Activated naive CD4-positive, alpha-beta T cell treated with anti-CD3 and anti-CD28 coated beads for 36 hours (primary cell): ENCODE measurements at regions not wholly inside any gene's neighbourhood (a gene's known extent, or its start where the extent isn't known, plus 50 kb on each side); places are given as distances from the start of the nearest gene placed in this dataset.
"Not testable (repeated sequence)": the region's sequence is repeated elsewhere in the genome, so short reads cannot be mapped to it uniquely, and the experiment has no call there.

Experiments
- CTCF ChIA-PET: fragments of 350-600 bp; sonication (Branson Sonifier 250); formaldehyde crosslinking; loops from one replicate; lab custom pipeline; 2021; ENCODE audit warnings: antibody characterized with exemption; lab: Charles Lee
- DNase-seq: peaks from one replicate; pipeline ENCODE4 v3.0.0-alpha.2; 2020
- H3K27ac Mint-ChIP-seq: one replicate; pipeline ENCODE4 v1.8.0; 2021; ENCODE audit warnings: mild to moderate bottlenecking, mixed read lengths
- H3K27me3 Mint-ChIP-seq: one replicate; pipeline ENCODE4 v1.8.0; 2021; ENCODE audit warnings: low read depth, mixed read lengths
- H3K36me3 Mint-ChIP-seq: one replicate; pipeline ENCODE4 v1.8.0; 2021; ENCODE audit warnings: low read depth, mixed read lengths
- H3K4me1 Mint-ChIP-seq: one replicate; pipeline ENCODE4 v1.8.0; 2021; ENCODE audit warnings: low read depth, mixed read lengths
- H3K4me3 Mint-ChIP-seq: one replicate; pipeline ENCODE4 v1.8.0; 2021; ENCODE audit warnings: mild to moderate bottlenecking, moderate library complexity, mixed read lengths
- H3K9me3 Mint-ChIP-seq: one replicate; pipeline ENCODE4 v1.8.0; 2021; ENCODE audit warnings: mixed read lengths
- intact Hi-C: fragments of 100-400 bp; cut with micrococcal nuclease; formaldehyde crosslinking; loops from one replicate; pipeline ENCODE4 v1.15.1; 2023

DNA sequence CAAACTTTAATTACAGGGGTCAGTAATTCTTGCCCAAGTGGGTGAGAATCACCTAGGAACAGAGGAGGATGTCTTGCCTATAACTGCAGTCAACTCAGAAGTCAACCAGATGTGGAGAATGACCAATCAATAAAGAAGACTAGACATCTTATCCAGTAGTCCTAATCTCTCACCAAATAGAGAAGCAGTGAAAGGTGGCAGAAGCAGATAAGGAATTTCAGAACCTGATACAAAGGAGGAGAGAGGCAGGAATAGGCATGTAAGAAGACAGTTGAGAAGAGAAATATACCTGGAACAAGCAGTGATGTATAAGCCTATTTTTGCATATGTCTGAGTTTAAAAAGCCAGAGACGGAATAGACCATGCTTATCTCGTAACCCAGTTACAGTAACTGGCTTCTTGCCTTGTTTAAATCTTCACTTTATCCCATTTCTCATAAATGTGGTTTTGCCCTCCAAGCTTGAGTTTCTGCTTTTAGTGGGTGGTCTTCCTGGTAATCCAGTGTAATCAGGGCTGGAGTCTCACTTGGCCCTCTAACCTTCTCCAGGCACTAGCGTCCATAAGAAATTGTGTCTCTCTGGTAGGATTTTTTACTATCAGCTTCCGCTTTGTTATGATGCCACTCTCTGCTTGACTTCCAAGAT, 401.0 kb downstream of the SUCLG1 start:
- Mint-ChIP-seq H3K4me1 (no peaks in the 10 kb centered on the region), H3K4me3 (no peak overlapping the region), H3K27ac (no peak overlapping the region), H3K9me3 (no peaks in the 10 kb centered on the region), H3K27me3 (peaks cover 11% of the 10 kb centered on the region), H3K36me3 (no peaks in the 10 kb centered on the region)
- CTCF ChIA-PET = no interaction called here
- intact Hi-C loops = no loop called here
- DNase-seq = no peak

DNA sequence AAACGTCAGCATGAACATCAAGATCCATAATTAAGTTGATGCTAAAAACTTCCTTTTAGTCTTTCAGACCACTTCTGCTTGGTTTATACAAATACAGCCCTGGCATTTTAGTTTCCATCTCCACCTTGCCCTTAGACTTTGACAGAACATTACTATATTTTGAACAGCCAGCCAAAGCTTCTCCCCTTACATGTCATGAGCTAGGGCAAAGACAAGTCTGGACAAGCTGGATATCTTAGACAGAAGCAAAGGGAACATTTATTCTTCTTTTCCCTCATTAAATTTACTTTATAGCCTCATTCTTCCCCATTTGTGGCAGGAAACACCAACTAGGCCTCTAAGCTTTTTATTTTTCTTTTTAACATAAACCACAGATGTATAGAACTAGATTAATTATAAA, 403.3 kb downstream of the SUCLG1 start:
- no peak for DNase-seq
- Mint-ChIP-seq H3K4me1 (no peaks in the 10 kb centered on the region), H3K27me3 (peaks cover 3% of the 10 kb centered on the region), H3K27ac (no peak overlapping the region), H3K36me3 (no peaks in the 10 kb centered on the region), H3K4me3 (no peak overlapping the region), H3K9me3 (no peaks in the 10 kb centered on the region)
- CTCF ChIA-PET = interaction anchor here (0.6 to 0.8 kb wide), 2 partner anchors 665 to 836 kb away, joined by 3 read pairs; no protein-coding TSS in a partner anchor
- intact Hi-C loops = no loop called here

DNA sequence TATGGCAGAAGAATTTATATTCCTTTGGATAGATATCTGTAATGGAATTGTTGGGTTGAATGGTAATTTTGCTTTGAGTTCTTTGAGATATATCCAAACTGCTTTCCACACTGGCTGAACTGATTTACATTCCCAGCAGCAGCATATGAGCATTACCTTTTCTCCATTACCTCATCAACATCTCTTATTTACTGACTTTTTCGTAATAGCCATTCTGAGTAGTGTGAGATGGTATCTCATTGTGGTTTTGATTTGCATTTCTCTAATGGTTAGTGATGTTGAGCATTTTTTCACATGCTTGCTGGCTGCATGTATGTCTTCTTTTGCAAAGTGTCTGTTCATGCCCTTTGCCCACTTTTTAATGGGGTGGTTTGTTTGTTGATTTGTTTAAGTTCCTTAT, 404.5 kb downstream of the SUCLG1 start:
- H3K27ac Mint-ChIP-seq, H3K4me1 Mint-ChIP-seq, H3K9me3 Mint-ChIP-seq, CTCF ChIA-PET, H3K27me3 Mint-ChIP-seq, H3K36me3 Mint-ChIP-seq, DNase-seq, intact Hi-C loops, H3K4me3 Mint-ChIP-seq: not testable (repeated sequence)

DNA sequence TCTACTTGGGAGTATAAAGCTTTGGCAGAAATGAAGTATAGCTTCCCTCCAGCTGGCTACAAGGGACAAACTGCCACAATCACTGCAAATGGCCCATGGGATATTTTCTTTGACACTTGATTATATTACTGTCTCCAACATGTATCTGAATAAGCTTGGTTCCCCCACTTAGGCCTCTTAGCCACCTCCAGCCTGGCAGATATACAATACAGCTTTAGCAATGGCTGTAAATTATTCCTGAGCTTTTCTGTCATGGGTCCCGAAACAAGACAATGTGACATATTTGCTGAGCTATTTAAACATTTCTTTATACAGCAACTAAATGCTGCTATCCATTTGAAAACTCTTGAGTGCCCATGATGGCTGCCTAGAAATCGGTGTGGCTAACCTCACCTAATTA, 406.2 kb downstream of the SUCLG1 start:
- no peaks in the 10 kb centered on the region for H3K9me3 Mint-ChIP-seq
- H3K27me3 Mint-ChIP-seq = no peaks in the 10 kb centered on the region
- intact Hi-C loops = no loop called here
- CTCF ChIA-PET = no interaction called here
- no peaks in the 10 kb centered on the region for H3K36me3 Mint-ChIP-seq
- H3K4me1 Mint-ChIP-seq = no peaks in the 10 kb centered on the region
- H3K4me3 Mint-ChIP-seq = no peak overlapping the region
- no peak overlapping the region for H3K27ac Mint-ChIP-seq
- DNase-seq = no peak

DNA sequence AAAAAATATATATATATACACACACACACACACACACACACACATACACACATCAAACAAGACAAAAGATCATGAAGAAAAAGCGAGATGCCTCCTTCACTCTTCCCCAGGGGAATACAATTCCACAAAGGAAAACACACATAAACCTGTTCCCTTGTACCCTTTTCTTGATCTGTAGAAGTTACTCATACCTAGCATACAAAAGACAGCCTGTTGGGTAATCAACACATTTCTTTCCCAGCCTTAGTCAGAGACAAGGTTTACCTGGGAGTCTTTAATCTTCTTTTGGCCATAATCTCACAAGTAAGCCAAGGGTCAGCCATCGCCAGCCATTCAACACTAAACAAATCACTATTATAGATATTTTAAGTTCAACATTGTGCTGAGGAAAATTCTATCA, 407.0 kb downstream of the SUCLG1 start:
- no peaks in the 10 kb centered on the region for H3K27me3 Mint-ChIP-seq
- DNase-seq = no peak
- intact Hi-C loops = no loop called here
- CTCF ChIA-PET = no interaction called here
- H3K9me3 Mint-ChIP-seq = no peaks in the 10 kb centered on the region
- no peaks in the 10 kb centered on the region for H3K4me1 Mint-ChIP-seq
- H3K27ac Mint-ChIP-seq = no peak overlapping the region
- no peaks in the 10 kb centered on the region for H3K36me3 Mint-ChIP-seq
- no peak overlapping the region for H3K4me3 Mint-ChIP-seq

DNA sequence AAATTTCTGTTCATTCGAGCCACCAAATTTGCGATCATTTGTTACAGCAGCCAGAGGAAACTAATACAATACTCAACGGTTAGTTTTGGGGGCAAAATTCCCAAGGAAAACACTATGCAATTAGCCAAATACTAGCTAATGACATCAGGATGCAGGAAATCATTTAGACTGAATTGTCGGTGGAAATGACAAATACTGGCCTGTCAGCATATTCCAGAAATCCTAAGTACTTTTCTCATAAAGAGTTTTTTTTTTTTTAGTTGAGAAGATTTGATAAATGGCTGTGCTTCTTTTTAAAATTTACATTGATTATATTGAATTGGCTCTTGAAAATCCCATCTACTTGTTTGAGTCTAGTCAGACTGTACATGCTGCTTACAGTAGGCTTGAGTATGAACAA, 410.1 kb downstream of the SUCLG1 start:
- Mint-ChIP-seq H3K4me1 (no peaks in the 10 kb centered on the region), H3K9me3 (no peaks in the 10 kb centered on the region), H3K27ac (no peak overlapping the region), H3K27me3 (no peaks in the 10 kb centered on the region), H3K36me3 (no peaks in the 10 kb centered on the region), H3K4me3 (no peak overlapping the region)
- CTCF ChIA-PET = no interaction called here
- no peak for DNase-seq
- intact Hi-C loops = no loop called here

DNA sequence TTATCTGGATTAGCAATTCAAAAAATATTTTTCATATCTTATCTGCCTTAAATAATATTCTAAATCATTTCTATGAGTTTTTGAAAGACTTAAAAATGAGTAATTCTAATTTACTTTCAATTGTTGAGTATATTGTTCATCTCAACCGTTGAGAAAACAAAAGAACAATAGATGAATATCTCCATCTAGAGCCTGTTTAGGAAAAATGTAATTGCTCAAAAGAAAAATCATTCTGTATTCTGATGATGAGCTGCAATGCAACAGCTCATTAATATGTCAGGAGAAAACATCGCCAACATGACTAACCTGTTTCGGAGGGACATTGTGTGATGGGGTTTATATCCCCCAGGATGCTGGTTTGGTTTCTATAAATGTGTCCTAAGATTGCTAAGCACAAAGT, 417.6 kb downstream of the SUCLG1 start:
- Mint-ChIP-seq H3K27me3 (peaks cover 7% of the 10 kb centered on the region), H3K27ac (no peak overlapping the region), H3K9me3 (no peaks in the 10 kb centered on the region), H3K4me1 (no peaks in the 10 kb centered on the region), H3K4me3 (no peak overlapping the region), H3K36me3 (no peaks in the 10 kb centered on the region)
- DNase-seq = no peak
- CTCF ChIA-PET = no interaction called here
- intact Hi-C loops = no loop called here

DNA sequence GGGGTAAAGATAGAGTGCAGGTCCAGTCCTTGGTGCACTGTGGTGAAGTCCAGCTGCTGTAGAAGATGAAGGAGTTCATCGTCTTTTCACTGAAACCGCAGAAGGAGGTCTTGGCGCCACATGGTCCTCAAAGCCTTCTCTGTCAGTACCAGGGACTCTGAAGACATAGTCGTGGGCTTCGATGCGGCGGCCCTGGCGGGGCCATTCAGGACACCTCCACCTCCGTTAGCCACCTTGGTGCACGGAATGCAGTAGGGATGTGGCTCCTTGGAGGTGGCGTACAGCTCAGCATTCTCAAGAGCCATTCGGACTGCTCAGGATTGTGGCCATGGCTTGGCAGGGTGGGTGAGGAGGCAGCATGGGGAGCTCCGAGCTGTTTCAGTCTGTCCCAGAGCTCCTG, 418.8 kb downstream of the SUCLG1 start:
- no peak overlapping the region for H3K27ac Mint-ChIP-seq
- no peaks in the 10 kb centered on the region for H3K36me3 Mint-ChIP-seq
- CTCF ChIA-PET = no interaction called here
- intact Hi-C loops = no loop called here
- H3K9me3 Mint-ChIP-seq = no peaks in the 10 kb centered on the region
- H3K4me3 Mint-ChIP-seq = no peak overlapping the region
- DNase-seq = no peak
- H3K4me1 Mint-ChIP-seq = no peaks in the 10 kb centered on the region
- H3K27me3 Mint-ChIP-seq = peaks cover 7% of the 10 kb centered on the region

DNA sequence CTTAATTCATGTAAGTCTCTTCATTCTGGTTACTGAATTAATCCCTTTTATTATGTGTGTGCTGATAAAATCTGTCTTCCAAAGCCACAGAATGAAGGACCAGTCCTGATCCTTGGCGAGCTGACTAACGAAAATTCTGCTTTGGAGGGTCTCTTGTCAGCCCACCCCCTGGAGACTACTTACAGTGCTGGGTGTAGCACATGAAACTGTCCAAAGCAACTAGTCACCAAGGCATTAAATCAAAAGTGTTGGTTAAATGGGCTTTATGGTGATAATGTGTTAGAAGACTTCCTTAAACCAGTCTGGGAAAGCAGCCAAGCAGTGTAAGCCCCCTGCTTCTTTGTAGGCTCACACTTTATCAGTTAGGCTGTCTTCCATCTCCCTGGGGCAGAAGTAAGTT, 420.2 kb downstream of the SUCLG1 start:
- CTCF ChIA-PET = interaction anchor here (1.7 kb wide), 1 partner anchor 17 kb away, joined by 6 read pairs; no protein-coding TSS in a partner anchor
- DNase-seq = no peak
- intact Hi-C loops = no loop called here
- Mint-ChIP-seq H3K36me3 (no peaks in the 10 kb centered on the region), H3K4me1 (no peaks in the 10 kb centered on the region), H3K27me3 (peaks cover 7% of the 10 kb centered on the region), H3K4me3 (no peak overlapping the region), H3K27ac (no peak overlapping the region), H3K9me3 (no peaks in the 10 kb centered on the region)

DNA sequence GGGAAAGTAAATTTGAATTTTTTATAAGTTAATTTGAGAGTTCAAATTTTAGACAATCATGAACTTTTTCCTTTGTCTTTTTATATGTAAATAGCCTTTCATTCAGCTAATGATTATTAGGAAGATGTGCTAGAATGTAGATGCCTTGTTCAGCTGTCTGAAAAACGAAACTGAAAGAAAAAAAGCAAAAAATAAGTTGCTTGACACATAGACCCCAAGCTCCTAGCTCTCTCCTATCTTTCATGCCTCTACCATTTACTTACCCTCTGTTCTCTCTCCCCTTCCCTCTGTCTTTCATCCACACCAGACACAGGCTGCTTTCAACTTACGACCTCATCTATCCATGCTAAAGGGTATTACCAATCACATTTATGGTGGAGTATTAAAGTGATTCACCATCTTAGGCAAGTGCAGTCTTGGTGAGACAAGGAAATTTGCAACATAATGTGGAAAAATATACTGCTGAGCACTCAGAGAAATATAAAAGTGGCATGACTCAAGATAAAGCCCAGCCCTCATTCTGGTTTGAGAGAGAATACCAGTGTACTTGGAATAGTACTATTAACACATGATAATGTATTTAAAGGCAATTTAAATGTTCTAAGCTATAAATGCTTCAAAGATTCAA, 425.6 kb downstream of the SUCLG1 start:
- Mint-ChIP-seq H3K36me3 (no peaks in the 10 kb centered on the region), H3K4me1 (peaks cover 4% of the 10 kb centered on the region), H3K4me3 (no peak overlapping the region), H3K27me3 (no peaks in the 10 kb centered on the region), H3K9me3 (no peaks in the 10 kb centered on the region), H3K27ac (no peak overlapping the region)
- no peak for DNase-seq
- intact Hi-C loops = no loop called here
- CTCF ChIA-PET = interaction anchor here (0.6 to 1.5 kb wide), 4 partner anchors 11 to 281 kb away, joined by 3 to 7 read pairs (median 3); no protein-coding TSS in a partner anchor

DNA sequence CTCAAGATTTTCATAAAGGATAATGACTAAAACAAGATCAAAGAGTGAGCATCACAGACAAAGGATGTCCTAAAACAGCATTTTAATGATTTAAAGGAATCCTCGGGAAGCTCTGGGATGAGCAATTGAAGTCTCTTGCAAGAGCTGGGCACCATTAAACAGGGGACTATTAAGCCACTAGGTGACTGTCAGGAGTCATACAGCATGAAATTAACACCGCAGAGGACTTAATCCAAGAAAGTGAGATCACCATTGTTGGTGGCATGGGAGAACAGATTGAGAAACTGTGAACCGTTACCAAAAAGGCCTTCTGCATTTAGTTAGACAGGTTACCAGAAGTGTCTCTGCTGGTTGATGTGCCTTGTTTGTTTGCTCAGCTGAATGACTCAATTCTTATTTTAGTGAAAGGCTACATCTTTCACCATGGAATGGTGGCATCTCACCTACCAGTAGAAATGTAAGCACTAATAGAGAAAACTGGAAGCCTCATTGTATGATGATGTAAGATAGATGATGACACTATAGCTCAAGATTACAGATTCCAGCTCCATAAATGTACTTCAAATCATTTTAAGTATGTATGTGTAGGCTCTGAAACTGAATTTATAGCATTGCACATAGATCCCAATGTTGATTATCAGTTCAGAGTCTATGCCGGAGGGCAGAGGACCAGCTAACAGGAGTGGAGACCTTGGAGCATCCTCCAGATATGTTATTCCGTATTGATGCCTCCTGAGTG, 427.6 kb downstream of the SUCLG1 start:
- H3K27me3 Mint-ChIP-seq = no peaks in the 10 kb centered on the region
- DNase-seq = no peak
- intact Hi-C loops = no loop called here
- H3K36me3 Mint-ChIP-seq = no peaks in the 10 kb centered on the region
- no peak overlapping the region for H3K4me3 Mint-ChIP-seq
- CTCF ChIA-PET = interaction anchor here (0.8 to 2.2 kb wide), 3 partner anchors 9 to 67 kb away, joined by 3 to 12 read pairs (median 5); no protein-coding TSS in a partner anchor
- H3K27ac Mint-ChIP-seq = no peak overlapping the region
- no peaks in the 10 kb centered on the region for H3K9me3 Mint-ChIP-seq
- peaks cover 4% of the 10 kb centered on the region for H3K4me1 Mint-ChIP-seq

DNA sequence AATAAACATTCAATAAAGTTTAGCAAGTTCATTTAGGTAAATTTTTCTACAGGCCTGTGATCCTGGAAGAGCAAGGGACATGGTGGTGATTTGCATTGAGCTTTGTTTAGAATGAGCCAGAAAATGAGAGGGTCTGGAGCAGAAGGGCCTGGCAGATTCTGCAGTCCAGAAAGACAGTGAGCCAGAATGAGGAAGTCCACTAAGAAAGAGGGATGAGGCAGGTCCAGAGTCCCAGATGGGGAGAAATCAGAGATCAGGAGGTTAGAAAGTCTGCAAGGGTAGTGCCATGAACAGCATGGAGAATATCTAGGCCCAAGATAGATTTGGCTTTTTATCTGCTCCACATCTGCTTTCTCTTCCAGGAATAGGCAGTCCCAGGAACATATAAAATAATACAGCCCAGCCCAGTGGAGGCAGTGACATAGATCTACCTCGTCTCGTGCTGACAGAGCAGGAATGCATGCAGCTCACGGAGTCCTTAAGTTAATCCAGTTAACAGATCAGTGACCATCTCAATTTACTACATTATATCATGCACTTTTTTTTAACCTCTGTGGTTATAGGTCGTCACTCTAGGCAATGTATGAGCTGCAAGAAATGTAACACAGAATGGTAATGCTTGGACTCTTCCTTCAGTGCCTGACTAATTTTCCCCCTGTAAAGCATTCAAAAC, 429.0 kb downstream of the SUCLG1 start:
- Mint-ChIP-seq H3K36me3 (no peaks in the 10 kb centered on the region), H3K27me3 (no peaks in the 10 kb centered on the region), H3K27ac (no peak overlapping the region), H3K4me3 (no peak overlapping the region), H3K4me1 (peaks cover 4% of the 10 kb centered on the region), H3K9me3 (no peaks in the 10 kb centered on the region)
- intact Hi-C loops = loop anchor here (10.0 kb wide), 2 partner anchors 395 to 605 kb away; no protein-coding TSS in a partner anchor
- CTCF ChIA-PET = interaction anchor here (0.6 to 2.2 kb wide), 2 partner anchors 7 to 288 kb away, joined by 3 to 12 read pairs; no protein-coding TSS in a partner anchor
- no peak for DNase-seq
